Stimulated activated naive CD8-positive, alpha-beta T cell treated with anti-CD3 and anti-CD28 coated beads, Interleukin-15, Interleukin-2, amounts not matched to agents 100 ng/mL and 50 ng/mL, for 24 hours (primary cell): ENCODE measurements at regions not wholly inside any gene's neighbourhood (a gene's known extent, or its start where the extent isn't known, plus 50 kb on each side); places are given as distances from the start of the nearest gene placed in this dataset.

Experiments used
- H3K27ac Mint-ChIP-seq: one replicate; pipeline ENCODE4 v1.8.0; 2021; ENCODE audit warnings: mild to moderate bottlenecking, mixed read lengths
- H3K27me3 Mint-ChIP-seq: one replicate; pipeline ENCODE4 v1.8.0; 2021; ENCODE audit warnings: mixed read lengths
- H3K36me3 Mint-ChIP-seq: one replicate; pipeline ENCODE4 v1.8.0; 2021; ENCODE audit warnings: low read depth, mixed read lengths
- H3K4me1 Mint-ChIP-seq: one replicate; pipeline ENCODE4 v1.8.0; 2021; ENCODE audit warnings: low read depth, mixed read lengths
- H3K4me3 Mint-ChIP-seq: one replicate; pipeline ENCODE4 v1.8.0; 2021; ENCODE audit warnings: mild to moderate bottlenecking, mixed read lengths
- H3K9me3 Mint-ChIP-seq: one replicate; pipeline ENCODE4 v1.8.0; 2021; ENCODE audit warnings: mixed read lengths

DNA sequence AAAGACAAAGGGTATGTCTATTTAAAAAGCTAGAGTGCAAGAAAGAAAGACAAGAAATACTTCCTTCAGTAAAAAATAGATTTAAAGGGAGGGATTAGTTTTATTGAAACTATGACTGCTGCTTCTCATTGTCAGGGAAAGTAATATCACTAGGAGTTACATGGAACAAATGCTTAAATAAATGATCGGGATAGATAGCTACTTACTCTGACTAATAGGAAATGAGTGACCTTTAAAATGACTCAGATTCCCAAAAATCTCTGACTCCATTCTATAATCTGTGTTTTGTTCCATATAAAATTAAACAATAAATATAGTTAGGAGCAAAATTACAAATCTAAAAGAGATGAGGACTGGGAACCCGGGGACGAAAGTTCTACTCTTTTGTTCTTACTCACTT, 669.3 kb downstream of the NR4A2 start:
- no peaks in the 10 kb centered on the region for H3K9me3 Mint-ChIP-seq
- H3K27me3 Mint-ChIP-seq: no peaks in the 10 kb centered on the region
- H3K4me3 Mint-ChIP-seq: no peak overlapping the region
- no peaks in the 10 kb centered on the region for H3K4me1 Mint-ChIP-seq
- H3K36me3 Mint-ChIP-seq: no peaks in the 10 kb centered on the region
- H3K27ac Mint-ChIP-seq: no peak overlapping the region

DNA sequence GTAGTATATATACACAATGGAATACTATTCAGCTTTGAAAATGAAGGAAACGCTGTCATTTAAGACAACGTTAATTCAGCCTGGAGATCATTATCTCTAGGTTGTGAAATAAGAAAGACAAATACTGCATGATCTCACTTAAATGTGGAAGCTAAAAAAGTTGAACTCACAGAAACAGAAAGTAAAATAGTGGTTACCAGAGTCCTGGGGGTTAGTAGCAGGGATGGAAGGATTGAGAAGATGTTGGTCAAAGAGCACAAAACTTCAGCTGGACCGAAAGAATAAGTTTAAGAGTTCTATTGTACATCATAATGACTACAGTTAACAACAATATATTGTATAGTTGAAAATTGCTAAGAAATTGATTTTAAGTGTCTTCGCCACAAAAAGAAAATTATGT, 670.3 kb downstream of the NR4A2 start:
- Mint-ChIP-seq H3K4me3 (no peak overlapping the region), H3K36me3 (no peaks in the 10 kb centered on the region), H3K4me1 (no peaks in the 10 kb centered on the region), H3K9me3 (no peaks in the 10 kb centered on the region), H3K27me3 (no peaks in the 10 kb centered on the region), H3K27ac (no peak overlapping the region)

DNA sequence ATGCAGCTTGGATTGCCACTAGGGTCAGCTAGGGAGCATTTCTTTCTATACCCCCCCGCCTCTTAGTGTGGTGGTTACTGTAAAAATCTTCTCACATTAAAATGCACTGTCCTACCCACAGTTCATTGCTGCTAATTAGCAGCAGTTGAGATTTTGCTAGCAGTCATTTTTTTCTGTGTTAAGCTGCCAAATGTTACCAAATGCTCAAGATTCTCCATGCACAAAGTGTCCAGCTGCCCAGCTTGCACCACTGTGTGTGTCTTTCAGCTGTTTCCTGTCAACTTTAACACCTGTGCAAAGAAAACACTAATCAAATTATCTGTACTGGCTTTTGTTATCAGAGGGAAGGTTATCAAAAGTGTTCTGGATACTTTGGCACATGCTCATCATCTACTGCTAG, 679.3 kb downstream of the NR4A2 start:
- Mint-ChIP-seq H3K27me3 (no peaks in the 10 kb centered on the region), H3K4me3 (no peak overlapping the region), H3K27ac (no peak overlapping the region), H3K9me3 (no peaks in the 10 kb centered on the region), H3K36me3 (no peaks in the 10 kb centered on the region), H3K4me1 (no peaks in the 10 kb centered on the region)

DNA sequence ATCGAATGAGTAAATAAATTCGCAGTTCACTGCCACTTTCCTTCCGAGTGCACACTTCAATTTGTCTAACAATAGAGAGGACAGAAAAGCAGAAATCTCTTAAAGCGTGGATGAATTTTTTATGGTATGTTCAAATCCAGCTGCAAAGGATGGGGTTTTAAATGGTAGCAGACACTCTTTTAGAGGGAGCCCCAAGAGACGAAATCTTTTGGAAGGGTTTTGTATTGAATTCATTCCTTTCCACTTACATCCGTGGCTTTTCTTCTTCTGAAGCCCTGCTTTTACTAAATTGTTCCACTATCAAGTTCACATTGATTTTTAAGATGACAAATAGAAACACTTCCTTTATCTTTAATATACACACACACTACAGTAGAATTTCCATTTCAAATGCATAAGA, 680.7 kb downstream of the NR4A2 start:
- no peak overlapping the region for H3K4me3 Mint-ChIP-seq
- no peaks in the 10 kb centered on the region for H3K27me3 Mint-ChIP-seq
- no peaks in the 10 kb centered on the region for H3K36me3 Mint-ChIP-seq
- no peaks in the 10 kb centered on the region for H3K4me1 Mint-ChIP-seq
- no peak overlapping the region for H3K27ac Mint-ChIP-seq
- H3K9me3 Mint-ChIP-seq: no peaks in the 10 kb centered on the region

DNA sequence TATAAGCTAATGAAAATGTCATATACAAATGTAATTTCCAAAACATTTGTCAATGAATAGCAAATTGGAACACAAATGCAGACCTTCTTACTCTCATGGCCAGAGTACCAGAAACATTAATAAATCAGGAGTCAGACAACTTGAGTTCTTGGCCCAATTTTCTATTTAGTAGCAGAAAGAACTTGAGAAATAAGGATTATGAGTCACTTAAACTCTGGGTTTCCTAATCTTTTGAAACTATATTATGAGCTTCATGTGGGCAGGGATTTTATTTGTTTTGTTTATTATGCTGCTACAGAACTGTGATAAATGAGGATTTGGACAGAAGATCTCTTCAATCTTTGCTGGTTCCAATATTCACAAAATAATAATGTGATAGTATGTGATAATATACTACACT, 686.7 kb downstream of the NR4A2 start:
- no peak overlapping the region for H3K4me3 Mint-ChIP-seq
- H3K9me3 Mint-ChIP-seq: peaks cover 4% of the 10 kb centered on the region
- H3K27ac Mint-ChIP-seq: no peak overlapping the region
- no peaks in the 10 kb centered on the region for H3K27me3 Mint-ChIP-seq
- no peaks in the 10 kb centered on the region for H3K4me1 Mint-ChIP-seq
- no peaks in the 10 kb centered on the region for H3K36me3 Mint-ChIP-seq

DNA sequence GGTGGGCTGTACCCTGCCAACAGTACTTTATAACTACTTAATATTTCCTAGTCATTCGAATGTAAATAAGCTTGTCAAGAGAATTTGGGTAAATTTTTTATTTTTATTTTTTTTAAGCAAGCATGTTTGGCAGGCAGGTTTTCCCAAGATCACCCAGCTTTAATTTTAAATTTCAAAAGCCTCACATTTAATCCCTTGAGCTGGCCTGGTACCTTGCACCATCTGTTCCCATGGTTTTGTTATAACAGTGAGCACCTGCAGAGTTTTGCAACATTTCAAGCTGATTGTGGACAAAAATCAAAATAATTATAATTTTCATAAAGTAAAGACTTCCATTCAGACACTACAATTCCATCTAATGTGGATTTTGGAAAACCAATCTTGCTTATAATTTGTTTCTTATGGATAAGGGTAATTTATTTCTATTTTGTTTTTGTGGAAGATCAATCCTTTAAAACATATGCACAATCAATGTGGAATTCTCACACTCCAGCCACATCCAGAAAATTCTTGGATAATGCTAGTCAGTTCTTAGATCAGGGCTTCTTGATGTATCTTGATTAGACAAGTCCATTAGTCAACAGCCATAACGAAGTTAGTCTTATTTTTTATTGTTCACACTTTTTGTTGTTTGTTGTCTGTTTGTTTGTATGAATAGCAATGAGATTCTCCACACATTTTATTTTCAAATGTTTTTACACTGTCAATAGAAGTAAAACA, 689.3 kb downstream of the NR4A2 start:
- Mint-ChIP-seq H3K27me3 (no peaks in the 10 kb centered on the region), H3K36me3 (no peaks in the 10 kb centered on the region), H3K4me3 (no peak overlapping the region), H3K27ac (no peak overlapping the region), H3K9me3 (peaks cover 4% of the 10 kb centered on the region), H3K4me1 (no peaks in the 10 kb centered on the region)

DNA sequence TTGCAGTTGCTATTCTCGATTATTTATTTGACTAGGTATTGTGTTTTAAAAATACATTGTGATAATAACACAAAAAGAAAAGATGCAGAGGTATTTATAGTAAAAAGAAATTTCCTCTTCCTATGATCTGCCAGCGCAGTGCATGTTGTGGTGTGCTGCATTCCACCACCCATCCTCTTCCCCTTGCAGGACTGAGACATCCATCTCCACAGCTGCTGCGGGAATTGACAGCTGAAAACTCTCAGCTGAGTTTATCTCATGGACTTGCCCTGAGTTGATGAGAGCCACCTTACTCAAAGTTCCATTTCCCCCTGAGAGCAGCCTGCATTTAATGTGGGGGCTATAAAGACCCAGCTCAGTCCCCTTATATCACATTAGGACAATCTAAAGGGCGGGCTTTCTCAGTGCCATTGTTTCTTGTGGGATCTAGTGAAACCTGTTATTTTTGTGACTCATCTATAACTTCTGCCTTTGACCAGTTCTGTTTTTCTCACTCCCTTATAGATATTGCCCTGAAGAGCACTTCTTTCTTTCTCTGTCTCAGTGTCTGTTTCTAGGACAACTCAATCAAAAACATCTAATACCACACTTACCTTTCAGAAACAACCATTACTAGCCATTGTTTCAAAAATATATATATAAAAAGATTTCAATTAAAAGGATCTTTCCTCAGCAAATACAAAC, 698.5 kb downstream of the NR4A2 start:
- H3K27ac Mint-ChIP-seq: no peak overlapping the region
- no peaks in the 10 kb centered on the region for H3K4me1 Mint-ChIP-seq
- no peaks in the 10 kb centered on the region for H3K9me3 Mint-ChIP-seq
- no peaks in the 10 kb centered on the region for H3K36me3 Mint-ChIP-seq
- H3K4me3 Mint-ChIP-seq: no peak overlapping the region
- H3K27me3 Mint-ChIP-seq: no peaks in the 10 kb centered on the region

DNA sequence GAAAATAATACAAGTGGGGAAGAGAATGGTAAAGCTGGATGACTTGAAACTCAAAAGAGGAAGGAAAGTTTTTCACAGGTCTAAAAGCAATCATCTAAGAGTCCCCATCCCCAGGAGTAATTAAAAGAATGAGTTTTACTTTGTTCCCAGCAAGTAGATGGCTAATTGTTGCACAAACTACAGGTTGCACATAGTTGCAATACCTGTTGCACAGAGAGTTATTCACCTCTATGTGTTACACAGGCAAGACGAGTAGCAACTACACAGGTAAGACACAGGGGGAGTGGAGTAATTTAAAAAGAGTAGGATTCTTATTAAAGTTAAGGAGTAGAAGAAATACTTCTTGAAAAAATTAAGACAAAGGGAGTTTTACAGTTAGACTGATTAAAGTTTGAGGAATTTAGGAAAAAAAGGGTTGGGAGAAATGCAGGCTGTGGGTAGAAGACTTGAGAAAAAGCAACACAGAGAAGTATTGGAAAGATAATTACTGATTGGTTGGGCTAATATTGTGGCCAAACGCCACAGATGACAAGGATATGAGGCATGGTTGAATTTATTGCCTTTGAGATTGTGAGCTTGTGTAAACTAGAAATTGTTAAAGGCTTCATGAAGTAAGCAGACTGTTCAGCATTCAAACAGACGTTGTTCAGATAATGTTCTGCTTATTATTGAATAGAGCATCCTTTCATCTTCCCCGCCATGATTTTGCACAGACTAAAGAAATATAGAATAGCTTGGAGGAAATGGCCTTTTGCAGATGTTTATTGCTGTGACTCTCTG, 699.3 kb downstream of the NR4A2 start:
- no peaks in the 10 kb centered on the region for H3K9me3 Mint-ChIP-seq
- no peaks in the 10 kb centered on the region for H3K27me3 Mint-ChIP-seq
- no peak overlapping the region for H3K4me3 Mint-ChIP-seq
- no peak overlapping the region for H3K27ac Mint-ChIP-seq
- H3K4me1 Mint-ChIP-seq: no peaks in the 10 kb centered on the region
- H3K36me3 Mint-ChIP-seq: no peaks in the 10 kb centered on the region

DNA sequence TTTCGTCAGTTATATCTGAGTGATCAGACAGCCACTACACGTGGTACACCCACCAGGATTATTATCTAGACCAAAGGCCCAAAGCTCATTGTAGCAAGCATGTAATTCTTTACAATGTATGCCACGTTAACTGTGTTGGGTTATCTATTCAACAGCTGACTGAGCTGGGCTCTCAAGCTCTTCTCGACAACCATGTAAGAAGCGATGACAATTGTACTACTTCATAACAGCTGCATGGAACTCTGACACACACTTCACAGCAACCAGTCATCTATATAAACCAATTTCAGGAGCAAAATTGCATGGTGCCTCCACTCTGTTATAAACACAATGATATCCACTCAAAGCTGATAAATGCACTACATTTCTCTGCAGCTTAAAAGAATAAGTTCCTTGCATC, 701.8 kb downstream of the NR4A2 start:
- Mint-ChIP-seq H3K36me3 (no peaks in the 10 kb centered on the region), H3K4me1 (no peaks in the 10 kb centered on the region), H3K27me3 (no peaks in the 10 kb centered on the region), H3K9me3 (no peaks in the 10 kb centered on the region), H3K4me3 (no peak overlapping the region), H3K27ac (no peak overlapping the region)

DNA sequence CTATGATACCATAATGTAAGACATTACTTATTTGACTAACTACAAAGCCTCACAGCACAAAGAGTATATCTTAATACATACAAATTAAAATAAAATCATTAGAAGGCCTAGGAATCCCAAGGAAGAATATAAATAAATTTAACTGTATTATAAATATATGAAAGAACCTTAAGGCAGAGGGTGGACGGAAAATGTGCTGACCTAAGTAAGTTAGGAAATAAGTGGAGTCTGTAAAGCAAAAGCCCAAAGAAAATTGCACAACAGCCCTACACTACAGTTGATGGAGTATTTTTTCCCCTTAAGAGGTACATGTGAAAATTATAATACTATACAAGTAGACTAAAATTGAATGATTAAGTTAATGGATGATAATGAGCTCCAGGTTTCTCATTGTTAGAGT, 710.1 kb downstream of the NR4A2 start:
- H3K27me3 Mint-ChIP-seq: no peaks in the 10 kb centered on the region
- no peaks in the 10 kb centered on the region for H3K9me3 Mint-ChIP-seq
- H3K27ac Mint-ChIP-seq: no peak overlapping the region
- H3K4me3 Mint-ChIP-seq: no peak overlapping the region
- no peaks in the 10 kb centered on the region for H3K4me1 Mint-ChIP-seq
- H3K36me3 Mint-ChIP-seq: no peaks in the 10 kb centered on the region

DNA sequence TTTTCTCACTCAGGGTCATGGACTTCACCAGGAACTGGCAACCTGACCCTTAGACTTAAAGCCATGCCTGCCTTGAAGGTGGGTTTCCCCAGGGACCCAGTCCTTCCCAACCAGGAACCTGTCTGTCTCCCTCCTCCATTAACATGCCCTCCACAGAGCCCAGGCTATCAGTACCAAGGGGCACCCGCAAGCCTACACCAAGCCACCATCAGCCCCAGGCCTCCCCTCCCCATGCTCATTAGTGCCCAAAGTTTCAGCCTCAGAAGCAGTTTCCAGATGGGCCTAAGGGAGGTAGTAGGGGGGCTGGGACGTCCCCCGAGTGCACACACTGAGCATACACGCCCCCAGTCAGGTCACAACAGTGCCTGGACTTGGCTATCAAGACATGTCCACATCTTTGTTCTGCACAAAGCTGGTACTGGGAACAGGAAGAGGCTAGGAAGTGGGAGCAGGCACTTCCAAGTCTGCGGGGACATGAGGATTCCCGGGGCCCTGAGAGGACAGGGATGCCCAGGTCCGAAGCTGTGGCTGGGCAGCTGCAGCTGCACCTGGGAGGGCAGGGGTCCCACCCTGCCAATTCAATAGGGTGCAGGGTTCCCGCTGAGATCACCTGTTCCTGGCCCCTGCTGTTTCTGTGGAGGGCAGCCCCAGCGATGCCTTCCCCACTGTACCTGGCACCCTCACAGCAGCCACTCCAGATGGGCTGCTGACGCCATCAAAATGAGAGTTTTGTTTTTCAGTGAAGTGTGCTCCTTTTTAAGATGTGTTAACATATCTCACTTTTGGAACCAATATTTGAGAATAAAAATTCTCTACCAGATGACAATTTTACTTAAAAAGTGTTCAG, 731.4 kb downstream of the NR4A2 start:
- Mint-ChIP-seq H3K36me3 (no peaks in the 10 kb centered on the region), H3K4me1 (no peaks in the 10 kb centered on the region), H3K4me3 (no peak overlapping the region), H3K27me3 (no peaks in the 10 kb centered on the region), H3K9me3 (peaks cover 9% of the 10 kb centered on the region), H3K27ac (no peak overlapping the region)

DNA sequence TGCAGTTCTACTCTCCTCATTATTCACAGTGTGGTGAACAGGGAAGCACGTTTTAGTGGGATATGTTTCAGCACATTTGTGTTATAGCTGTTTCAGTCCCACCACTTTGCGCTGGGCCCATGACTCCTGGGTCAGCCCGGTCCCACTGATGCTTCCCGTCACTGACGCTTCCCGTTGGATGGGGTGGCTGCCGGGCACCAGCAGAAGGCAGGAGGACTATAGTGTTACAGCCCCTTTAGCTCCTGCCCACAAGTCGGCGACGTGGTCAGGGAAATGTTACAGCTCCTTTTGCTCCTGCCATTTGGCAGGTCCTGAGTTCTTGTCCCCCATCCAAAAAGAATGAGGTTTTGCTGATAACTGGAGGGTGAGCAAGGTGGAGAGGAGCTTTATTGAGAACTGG, 732.2 kb downstream of the NR4A2 start:
- H3K4me1 Mint-ChIP-seq: no peaks in the 10 kb centered on the region
- peaks cover 9% of the 10 kb centered on the region for H3K9me3 Mint-ChIP-seq
- H3K4me3 Mint-ChIP-seq: no peak overlapping the region
- no peaks in the 10 kb centered on the region for H3K27me3 Mint-ChIP-seq
- H3K27ac Mint-ChIP-seq: no peak overlapping the region
- no peaks in the 10 kb centered on the region for H3K36me3 Mint-ChIP-seq

DNA sequence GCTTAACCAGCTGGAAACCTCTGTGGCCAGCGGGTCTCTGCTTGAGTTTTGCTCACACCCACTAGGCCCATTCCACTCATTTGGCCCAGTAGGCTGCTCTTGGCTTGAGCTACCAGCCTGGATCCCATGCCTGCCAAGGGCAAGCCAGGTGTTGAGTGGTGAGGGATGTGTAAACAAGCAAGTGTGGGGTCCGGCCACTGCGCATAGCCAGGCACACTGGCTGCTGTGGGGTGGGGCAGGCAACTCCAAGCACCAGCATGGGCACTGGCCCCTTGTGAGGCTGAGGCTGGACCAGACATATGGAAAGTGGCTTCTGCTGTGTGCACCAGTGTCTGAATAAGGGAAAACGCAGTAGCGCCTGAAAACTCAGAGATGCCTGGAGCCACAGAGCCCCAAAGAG, 732.7 kb downstream of the NR4A2 start:
- peaks cover 9% of the 10 kb centered on the region for H3K9me3 Mint-ChIP-seq
- H3K36me3 Mint-ChIP-seq: no peaks in the 10 kb centered on the region

DNA sequence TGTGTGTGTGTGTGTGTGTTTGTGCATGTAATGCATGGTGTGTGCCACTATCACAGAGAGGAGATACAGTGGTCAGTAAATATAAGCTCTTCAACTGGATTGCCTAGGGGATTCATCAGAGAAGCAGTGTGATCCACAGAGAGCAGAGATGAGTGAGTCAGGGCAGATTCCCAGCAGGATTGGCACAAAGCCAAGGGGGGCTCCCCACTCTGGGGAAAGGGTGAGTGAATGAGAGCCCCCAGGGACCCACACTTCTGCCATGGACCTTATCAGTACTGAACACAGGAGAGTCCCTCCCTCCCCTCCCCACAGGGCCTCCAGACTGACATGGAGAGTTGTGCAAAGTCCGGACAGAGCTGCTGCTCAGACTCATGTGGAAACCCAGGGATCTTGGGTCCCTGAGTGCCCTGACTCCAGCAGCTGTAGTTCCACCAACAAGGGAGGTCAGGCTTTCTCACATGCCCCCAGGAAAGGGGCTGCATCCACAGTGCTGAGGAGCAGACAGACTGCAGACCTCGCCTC, 748.8 kb downstream of the NR4A2 start:
- H3K27me3 Mint-ChIP-seq: no peaks in the 10 kb centered on the region
- H3K27ac Mint-ChIP-seq: no peak overlapping the region
- H3K4me1 Mint-ChIP-seq: no peaks in the 10 kb centered on the region
- no peak overlapping the region for H3K4me3 Mint-ChIP-seq
- no peaks in the 10 kb centered on the region for H3K36me3 Mint-ChIP-seq
- no peaks in the 10 kb centered on the region for H3K9me3 Mint-ChIP-seq

More for the DNA sequence above, 732.7 kb downstream of the NR4A2 start:
- no peak overlapping the region for H3K4me3 Mint-ChIP-seq
- H3K27me3 Mint-ChIP-seq: no peaks in the 10 kb centered on the region
- no peak overlapping the region for H3K27ac Mint-ChIP-seq
- H3K4me1 Mint-ChIP-seq: no peaks in the 10 kb centered on the region
